ENCODE measurements at regions not wholly inside any gene's neighbourhood (a gene's known extent, or its start where the extent isn't known, plus 50 kb on each side); places are given as distances from the start of the nearest gene placed in this dataset.

GRCh38 chrX:127457161-127457560 is 595.0 kb downstream of the ACTRT1 start:
- Histone ChIP-seq H2BK15ac (ENCODE audit: low read length) (no peak overlapping the region), H3K23me2 (ENCODE audit: low read depth, low read length) (no peaks in the 10 kb centered on the region), H3K23ac (ENCODE audit: insufficient read length) (no peak overlapping the region), H4K8ac (ENCODE audit: extremely low read depth, insufficient read depth, low read length) (no peak overlapping the region), H3K27ac (ENCODE audit: low read depth, low read length) (no peak overlapping the region), H3K14ac (ENCODE audit: insufficient read length) (no peak overlapping the region), H3K9me3 (ENCODE audit: insufficient read depth in 2 of 2, low read depth in 1 of 2, low read length in 1 of 2) (no peaks in the 10 kb centered on the region), H2BK5ac (ENCODE audit: low read depth, low read length) (no peak overlapping the region), H3K79me2 (ENCODE audit: control insufficient read depth in 1 of 2, insufficient read depth in 2 of 2, low read length in 2 of 2) (no peaks in the 10 kb centered on the region), H4K20me1 (replicated peaks in 1 of 2; ENCODE audit: control insufficient read depth in 1 of 2, insufficient read depth in 2 of 2, low read length in 2 of 2) (no peaks in the 10 kb centered on the region), H2BK20ac (ENCODE audit: low read length) (no peak overlapping the region), H3K27me3 (replicated peaks in 1 of 4; ENCODE audit: control insufficient read depth in 3 of 4, extremely low read depth in 1 of 4, insufficient read depth in 3 of 4, low read length in 3 of 4) (no peaks in the 10 kb centered on the region), H3K4me3 (ENCODE audit: extremely low read depth in 1 of 4, insufficient read depth in 2 of 4, low read depth in 3 of 4, low read length in 4 of 4) (no peak overlapping the region), H2BK120ac (replicated peaks; ENCODE audit: low read depth, low read length) (no peak overlapping the region), H3K4ac (replicated peaks; ENCODE audit: insufficient read length, low read depth, low read length) (no peak overlapping the region), H2BK12ac (ENCODE audit: low read depth, low read length) (no peak overlapping the region), H3K36me3 (ENCODE audit: control insufficient read depth in 2 of 4, insufficient read depth in 4 of 4, low read length in 3 of 4) (no peaks in the 10 kb centered on the region), H3K4me2 (ENCODE audit: insufficient read depth in 1 of 2, low read depth in 2 of 2, low read length in 2 of 2) (no peak overlapping the region), H4K91ac (replicated peaks; ENCODE audit: insufficient read length, low read length) (no peak overlapping the region), H2AFZ (ENCODE audit: low read length) (no peak overlapping the region), H3K56ac (replicated peaks; ENCODE audit: insufficient read length, low read depth, low read length) (no peak overlapping the region), H3K79me1 (ENCODE audit: low read depth, low read length) (no peaks in the 10 kb centered on the region), H4K5ac (ENCODE audit: insufficient read length, low read depth, low read length) (no peak overlapping the region), H3K9ac (replicated peaks in 1 of 4; ENCODE audit: extremely low read depth in 1 of 4, low read depth in 3 of 4, low read length in 3 of 4) (no peak overlapping the region), H3K18ac (ENCODE audit: extremely low read depth, low read length) (no peak overlapping the region), H3K4me1 (replicated peaks in 1 of 4; ENCODE audit: control insufficient read depth in 3 of 4, insufficient read depth in 4 of 4, low read length in 3 of 4) (no peaks in the 10 kb centered on the region), H2AK5ac (ENCODE audit: low read depth, low read length) (no peak overlapping the region)
- ChIA-PET POLR2A (ENCODE audit: partially characterized antibody) (no interaction called here), CTCF (ENCODE audit: partially characterized antibody) (no interaction called here)
- FAIRE-seq (no peak), DNase-seq (ENCODE audit: low read depth in 1 of 2, low spot score in 2 of 2) (no peak)
- TF ChIP-seq BCL11A (IDR thresholded peaks at IDR 0.05; ENCODE audit: low read depth in 2 of 2, low read length in 2 of 2) (no peak), USF2 (IDR thresholded peaks at IDR 0.05; ENCODE audit: low read length) (no peak), CEBPB (IDR thresholded peaks at IDR 0.05; ENCODE audit: low read depth, low read length) (no peak), CREB1 (IDR thresholded peaks at IDR 0.05) (no peak), SP4 (IDR thresholded peaks at IDR 0.05; ENCODE audit: low read length) (no peak), KDM1A (IDR thresholded peaks at IDR 0.05; ENCODE audit: borderline replicate concordance, low read length) (no peak), RBBP5 (IDR thresholded peaks at IDR 0.05; ENCODE audit: borderline replicate concordance, low read depth, low read length) (no peak), CTCF (IDR thresholded peaks at IDR 0.05; ENCODE audit: control extremely low read depth in 1 of 3, insufficient read depth in 1 of 3, low read depth in 1 of 3, low read length in 3 of 3) (no peak), SRF (IDR thresholded peaks at IDR 0.05; ENCODE audit: low read depth, low read length) (no peak), RNF2 (IDR thresholded peaks at IDR 0.05; ENCODE audit: borderline replicate concordance, low read depth, low read length, missing control alignments, poor library complexity, severe bottlenecking) (no peak), HDAC2 (IDR thresholded peaks at IDR 0.05; ENCODE audit: borderline replicate concordance in 1 of 2, low read depth in 2 of 2, low read length in 2 of 2) (no peak), BRCA1 (IDR thresholded peaks at IDR 0.05; ENCODE audit: low read depth, low read length) (no peak)
